OCI-LY7 (cell line): ENCODE measurements at regions not wholly inside any gene's neighbourhood (a gene's known extent, or its start where the extent isn't known, plus 50 kb on each side); places are given as distances from the start of the nearest gene placed in this dataset.

ENCODE experiments used
- EZH2phosphoT487 ChIP-seq: fragments of 200-600 bp; sonication (generic); IDR thresholded peaks from 2 replicates; pipeline ENCODE4 v1.6.1; 2018; ENCODE audit warnings: low read depth, borderline replicate concordance, mild to moderate bottlenecking, mixed run types, antibody characterized with exemption, low read length, moderate library complexity, mixed read lengths
- TF ChIP-seq, protein P1 (sequence below): fragments of 200-600 bp; sonication (generic); conservative IDR thresholded peaks from 2 replicates; pipeline ENCODE4 v1.5.1; 2014; ENCODE audit warnings: mild to moderate bottlenecking, antibody characterized with exemption, low read length, moderate library complexity, mixed read lengths

GRCh38 chr6:100311707-100312251, 152.9 kb downstream of the SIM1 start:
- TF ChIP-seq, protein P1, sequence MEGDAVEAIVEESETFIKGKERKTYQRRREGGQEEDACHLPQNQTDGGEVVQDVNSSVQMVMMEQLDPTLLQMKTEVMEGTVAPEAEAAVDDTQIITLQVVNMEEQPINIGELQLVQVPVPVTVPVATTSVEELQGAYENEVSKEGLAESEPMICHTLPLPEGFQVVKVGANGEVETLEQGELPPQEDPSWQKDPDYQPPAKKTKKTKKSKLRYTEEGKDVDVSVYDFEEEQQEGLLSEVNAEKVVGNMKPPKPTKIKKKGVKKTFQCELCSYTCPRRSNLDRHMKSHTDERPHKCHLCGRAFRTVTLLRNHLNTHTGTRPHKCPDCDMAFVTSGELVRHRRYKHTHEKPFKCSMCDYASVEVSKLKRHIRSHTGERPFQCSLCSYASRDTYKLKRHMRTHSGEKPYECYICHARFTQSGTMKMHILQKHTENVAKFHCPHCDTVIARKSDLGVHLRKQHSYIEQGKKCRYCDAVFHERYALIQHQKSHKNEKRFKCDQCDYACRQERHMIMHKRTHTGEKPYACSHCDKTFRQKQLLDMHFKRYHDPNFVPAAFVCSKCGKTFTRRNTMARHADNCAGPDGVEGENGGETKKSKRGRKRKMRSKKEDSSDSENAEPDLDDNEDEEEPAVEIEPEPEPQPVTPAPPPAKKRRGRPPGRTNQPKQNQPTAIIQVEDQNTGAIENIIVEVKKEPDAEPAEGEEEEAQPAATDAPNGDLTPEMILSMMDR = no peak
- TF ChIP-seq EZH2phosphoT487 = no peak
